IMR-90 (cell line): ENCODE measurements at regions not wholly inside any gene's neighbourhood (a gene's known extent, or its start where the extent isn't known, plus 50 kb on each side); places are given as distances from the start of the nearest gene placed in this dataset.

Experiments
- ATAC-seq: fragments of 200-7000 bp; cut with Tn5 transposase; 2 replicates; pipeline ENCODE4 v1.9.1; 2020; ENCODE audit warnings: low read depth, mild to moderate bottlenecking, moderate library complexity
- BruUV-seq: library from RNA; stranded (reverse); fragments of 400-500 nt; replicated peaks from 2 replicates; lab custom pipeline; 2021; lab: Mats Ljungman, UMichigan
- CTCF ChIA-PET: fragments of 300-600 bp; formaldehyde crosslinking; extraction: SDS; loops from one replicate; lab custom pipeline; 2021; ENCODE audit warnings: antibody characterized with exemption; lab: Yijun Ruan, JAX
- POLR2A ChIA-PET: fragments of 300-600 bp; sonication (Branson Sonifier 250); formaldehyde crosslinking; loops from one replicate; lab custom pipeline; 2022; ENCODE audit warnings: antibody characterized with exemption; ENCODE audit not compliant: unreplicated experiment; lab: Charles Lee
- DNase-seq: peaks from one replicate; pipeline ENCODE4 v3.0.0; 2013
- H2AFZ ChIP-seq: replicated peaks from 2 replicates; pipeline ENCODE3; 2013; ENCODE audit warnings: low read length, mild to moderate bottlenecking; ENCODE audit not compliant: poor library complexity
- H2AK5ac ChIP-seq: 2 replicates; pipeline ENCODE4 v1.6.1; 2013; ENCODE audit warnings: low read depth, low read length, inconsistent platforms
- H2AK9ac ChIP-seq: replicated peaks from 2 replicates; pipeline ENCODE3; 2013; ENCODE audit warnings: mild to moderate bottlenecking, low read depth, low read length, moderate library complexity; ENCODE audit not compliant: poor library complexity
- H2BK120ac ChIP-seq: 2 replicates; pipeline ENCODE4 v1.6.1; 2013; ENCODE audit warnings: low read depth, low read length, inconsistent platforms
- H2BK15ac ChIP-seq: 3 replicates; pipeline ENCODE4 v1.6.1; 2013; ENCODE audit warnings: low read depth, low read length, inconsistent platforms
- H2BK20ac ChIP-seq: 2 replicates; pipeline ENCODE4 v1.6.1; 2013; ENCODE audit warnings: low read depth, mild to moderate bottlenecking, inconsistent platforms, low read length, moderate library complexity
- H2BK5ac ChIP-seq: 2 replicates; pipeline ENCODE4 v1.6.1; 2013; ENCODE audit warnings: mild to moderate bottlenecking, low read depth, low read length, inconsistent platforms; ENCODE audit not compliant: poor library complexity, severe bottlenecking
- H3K14ac ChIP-seq: replicated peaks from 2 replicates; pipeline ENCODE4 v1.6.1; 2013; ENCODE audit warnings: low read depth, low read length, inconsistent platforms
- H3K18ac ChIP-seq: 2 replicates; pipeline ENCODE4 v1.6.1; 2013; ENCODE audit warnings: low read depth, low read length, control low read depth
- H3K23ac ChIP-seq: 2 replicates; pipeline ENCODE4 v1.6.1; 2013; ENCODE audit warnings: low read depth, low read length, inconsistent platforms
- H3K27ac ChIP-seq: 2 replicates; pipeline ENCODE4 v1.5.1; 2013; ENCODE audit warnings: mild to moderate bottlenecking, control low read depth, low read length; ENCODE audit not compliant: insufficient read depth
- H3K27me3 ChIP-seq: 2 replicates; pipeline ENCODE4 v1.6.1; 2013; ENCODE audit warnings: low read length; ENCODE audit not compliant: control insufficient read depth, insufficient read depth
- H3K36me3 ChIP-seq: 2 replicates; pipeline ENCODE4 v1.6.1; 2013; ENCODE audit warnings: low read length, mixed read lengths; ENCODE audit not compliant: control insufficient read depth, insufficient read depth
- H3K4ac ChIP-seq: 2 replicates; pipeline ENCODE4 v1.6.1; 2013; ENCODE audit warnings: low read depth, low read length, inconsistent platforms
- H3K4me1 ChIP-seq: 2 replicates; pipeline ENCODE4 v1.6.1; 2013; ENCODE audit warnings: low read length, mixed read lengths; ENCODE audit not compliant: control insufficient read depth, insufficient read depth
- H3K4me2 ChIP-seq: 2 replicates; pipeline ENCODE4 v1.6.1; 2013; ENCODE audit warnings: low read depth, mild to moderate bottlenecking, control low read depth, low read length, moderate library complexity
- H3K4me3 ChIP-seq: 2 replicates; pipeline ENCODE4 v1.5.1; 2013; ENCODE audit warnings: low read depth, mild to moderate bottlenecking, control low read depth, low read length, moderate library complexity; ENCODE audit not compliant: insufficient read depth
- H3K56ac ChIP-seq: 2 replicates; pipeline ENCODE4 v1.6.1; 2013; ENCODE audit warnings: low read length, inconsistent platforms; ENCODE audit not compliant: insufficient read depth; ENCODE audit errors: extremely low read depth
- H3K79me1 ChIP-seq, 2 experiments: 2 replicates each; pipeline ENCODE4 v1.6.1; 2013; ENCODE audit warnings: low read length in 2 of 2, inconsistent platforms in 1 of 2, low read depth in 1 of 2
- H3K9ac ChIP-seq: 2 replicates; pipeline ENCODE4 v1.6.1; 2013; ENCODE audit warnings: low read depth, low read length, control low read depth
- H3K9me1 ChIP-seq: 2 replicates; pipeline ENCODE4 v1.6.1; 2013; ENCODE audit warnings: low read length, inconsistent platforms; ENCODE audit not compliant: insufficient read depth
- H3K9me3 ChIP-seq: 2 replicates; pipeline ENCODE4 v1.6.1; 2013; ENCODE audit warnings: low read length; ENCODE audit not compliant: control insufficient read depth, insufficient read depth
- H4K20me1 ChIP-seq: 2 replicates; pipeline ENCODE4 v1.6.1; 2013; ENCODE audit warnings: low read length, inconsistent platforms; ENCODE audit not compliant: insufficient read depth
- H4K5ac ChIP-seq: 2 replicates; pipeline ENCODE4 v1.6.1; 2013; ENCODE audit warnings: mild to moderate bottlenecking, low read depth, low read length, control low read depth
- H4K8ac ChIP-seq, 2 experiments: 2 replicates each; pipeline ENCODE4 v1.6.1; 2013; ENCODE audit warnings: low read depth in 2 of 2, low read length in 2 of 2, control low read depth in 1 of 2, inconsistent platforms in 1 of 2
- H4K91ac ChIP-seq: 2 replicates; pipeline ENCODE4 v1.6.1; 2013; ENCODE audit warnings: low read depth, low read length, inconsistent platforms; ENCODE audit not compliant: insufficient read depth
- CEBPB ChIP-seq: IDR thresholded peaks from 2 replicates; pipeline ENCODE4 v1.6.1; 2012; ENCODE audit warnings: low read depth, low read length, improper control_type of control experiment
- ELK1 ChIP-seq: fragments of 150-350 bp; IDR thresholded peaks from 2 replicates; pipeline ENCODE4 v1.6.1; 2016; ENCODE audit warnings: low read depth, mild to moderate bottlenecking, low read length, moderate library complexity, borderline replicate concordance
- FOS ChIP-seq: fragments of 150-350 bp; IDR thresholded peaks from 2 replicates; pipeline ENCODE4 v1.6.1; 2016; ENCODE audit warnings: low read depth, low read length
- MAZ ChIP-seq: IDR thresholded peaks from 2 replicates; pipeline ENCODE4 v1.6.1; 2012; ENCODE audit warnings: low read depth, mild to moderate bottlenecking, low read length, improper control_type of control experiment, moderate library complexity, borderline replicate concordance
- NFE2L2 ChIP-seq: fragments of 150-350 bp; IDR thresholded peaks from 2 replicates; pipeline ENCODE4 v1.6.1; 2016; ENCODE audit warnings: low read depth, mild to moderate bottlenecking, low read length
- RAD21 ChIP-seq: IDR thresholded peaks from 2 replicates; pipeline ENCODE4 v1.6.1; 2012; ENCODE audit warnings: low read length, improper control_type of control experiment
- RFX5 ChIP-seq: IDR thresholded peaks from 2 replicates; pipeline ENCODE4 v1.8.0; 2012; ENCODE audit warnings: low read depth, mild to moderate bottlenecking, low read length, moderate library complexity
- dilution Hi-C: fragments of 300-500 bp; cut with HindIII; formaldehyde crosslinking; loops from one replicate; pipeline ENCODE4 v1.14.3; 2018; ENCODE audit warnings: low sequenced_read_pairs; ENCODE audit not compliant: unreplicated experiment
- in situ Hi-C: fragments of 300-500 bp; cut with MboI; formaldehyde crosslinking; loops from 3 replicates; pipeline ENCODE4 v1.14.3; 2019; ENCODE audit warnings: low sequenced_read_pairs, inconsistent platforms, mixed read lengths
- intact Hi-C: fragments of 100-400 bp; cut with micrococcal nuclease; formaldehyde crosslinking; loops from 2 replicates; pipeline ENCODE4 v1.10.0; 2022

GRCh38 chr14:48970943-48971342, 615.2 kb downstream of the RPS29 start:
- no peak overlapping the region for H2AFZ ChIP-seq
- BruUV-seq = no TSS peak
- H3K4me2 ChIP-seq = no peak overlapping the region

More at GRCh38 chr14:48970943-48971342, 615.2 kb downstream of the RPS29 start:
- dilution Hi-C loops (no loop called here), intact Hi-C loops (no loop called here), in situ Hi-C loops (no loop called here)
- H2BK5ac ChIP-seq = no peak overlapping the region
- no peak overlapping the region for H2BK20ac ChIP-seq
- CTCF ChIA-PET = no interaction called here
- H4K91ac ChIP-seq = no peak overlapping the region
- H3K4me1 ChIP-seq = no peaks in the 10 kb centered on the region
- ATAC-seq = peak; percentile 48
- no peak overlapping the region for H2AK9ac ChIP-seq
- H3K27ac ChIP-seq = no peak overlapping the region
- POLR2A ChIA-PET = no interaction called here
- no peak overlapping the region for H3K14ac ChIP-seq
- no peak overlapping the region for H3K4ac ChIP-seq
- no peak overlapping the region for H3K9ac ChIP-seq
- no peak overlapping the region for H3K56ac ChIP-seq
- no peak overlapping the region for H2BK15ac ChIP-seq
- no peaks in the 10 kb centered on the region for H3K9me1 ChIP-seq
- no peak overlapping the region for H2BK120ac ChIP-seq
- no peak overlapping the region for H3K4me3 ChIP-seq
- H4K8ac ChIP-seq = no peak overlapping the region
- H3K9me3 ChIP-seq = no peaks in the 10 kb centered on the region
- no peak for TF ChIP-seq RFX5
- no peak for TF ChIP-seq NFE2L2
- no peak for TF ChIP-seq MAZ
- no peak for TF ChIP-seq FOS
- TF ChIP-seq ELK1 = no peak
- TF ChIP-seq CEBPB = no peak
- TF ChIP-seq RAD21 = no peak
- H4K5ac ChIP-seq = no peak overlapping the region
- no peak overlapping the region for H3K18ac ChIP-seq
- no peak overlapping the region for H2AK5ac ChIP-seq
- no peaks in the 10 kb centered on the region for H4K20me1 ChIP-seq
- no peaks in the 10 kb centered on the region for H3K36me3 ChIP-seq
- no peaks in the 10 kb centered on the region for H3K27me3 ChIP-seq
- no peaks in the 10 kb centered on the region for H3K79me1 ChIP-seq
- no peak overlapping the region for H3K23ac ChIP-seq
- peak; percentile 34 for DNase-seq
